Right lobe of liver (tissue), 4 donors: ENCODE measurements at regions not wholly inside any gene's neighbourhood (a gene's known extent, or its start where the extent isn't known, plus 50 kb on each side); places are given as distances from the start of the nearest gene placed in this dataset.

Experiments used
- POLR2A ChIP-seq: fragments of 450-650 bp; IDR thresholded peaks from one replicate; pipeline ENCODE4 v1.6.1; 2017; ENCODE audit warnings: antibody characterized with exemption, mild to moderate bottlenecking
- TF ChIP-seq, protein P1 (sequence below), 4 donors: fragments of 200-600 bp in 3 of 4; fragments of 450-650 bp in 1 of 4; IDR thresholded peaks; one replicate each; pipeline versions ENCODE4 v1.5.1 to v1.8.0; 2016 to 2022; ENCODE audit warnings: antibody characterized with exemption in 4 of 4, mild to moderate bottlenecking in 2 of 4
- donor health status: DM: no; HTN: no; CAD: no.
- donor health status: DM: no; HTN: no; CAD: no.
- donor health status: DM: no; HTN: yes; CAD: no.

DNA sequence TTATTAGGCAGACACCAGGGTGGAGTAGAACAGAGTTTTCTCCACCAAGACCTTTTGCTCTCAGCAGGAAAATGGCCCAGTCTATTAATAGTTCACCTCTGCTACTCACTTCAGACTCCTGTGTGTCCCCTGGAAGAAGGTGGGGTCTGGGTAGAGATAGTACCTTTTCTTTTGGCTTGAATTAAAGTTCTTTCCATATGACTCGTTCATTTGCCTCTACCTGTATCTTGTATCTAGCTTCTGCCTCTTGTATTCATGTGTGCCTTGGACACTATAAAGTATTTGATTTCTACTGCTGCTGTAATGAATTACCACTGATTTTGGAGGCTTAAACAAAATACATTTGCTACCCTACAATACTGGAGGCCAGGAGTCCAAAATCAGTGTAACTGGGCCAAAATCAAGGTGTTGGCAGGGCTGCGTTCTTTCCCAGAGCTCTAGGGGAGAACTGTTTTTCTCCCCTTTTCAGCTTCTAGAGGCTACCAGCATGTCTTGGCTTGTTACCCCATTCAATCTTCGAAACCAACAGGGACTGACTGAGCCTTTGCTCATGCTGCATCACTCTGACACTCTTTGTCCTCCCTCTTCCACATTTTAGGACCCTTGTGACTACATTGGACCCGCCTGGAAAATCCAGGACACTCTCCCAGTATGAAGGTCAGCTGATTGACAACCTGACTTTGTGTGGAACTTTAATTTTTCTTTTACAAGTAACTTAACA is 155.6 kb upstream of the PRSS58 start:
- no peak for TF ChIP-seq POLR2A
- TF ChIP-seq, protein P1, sequence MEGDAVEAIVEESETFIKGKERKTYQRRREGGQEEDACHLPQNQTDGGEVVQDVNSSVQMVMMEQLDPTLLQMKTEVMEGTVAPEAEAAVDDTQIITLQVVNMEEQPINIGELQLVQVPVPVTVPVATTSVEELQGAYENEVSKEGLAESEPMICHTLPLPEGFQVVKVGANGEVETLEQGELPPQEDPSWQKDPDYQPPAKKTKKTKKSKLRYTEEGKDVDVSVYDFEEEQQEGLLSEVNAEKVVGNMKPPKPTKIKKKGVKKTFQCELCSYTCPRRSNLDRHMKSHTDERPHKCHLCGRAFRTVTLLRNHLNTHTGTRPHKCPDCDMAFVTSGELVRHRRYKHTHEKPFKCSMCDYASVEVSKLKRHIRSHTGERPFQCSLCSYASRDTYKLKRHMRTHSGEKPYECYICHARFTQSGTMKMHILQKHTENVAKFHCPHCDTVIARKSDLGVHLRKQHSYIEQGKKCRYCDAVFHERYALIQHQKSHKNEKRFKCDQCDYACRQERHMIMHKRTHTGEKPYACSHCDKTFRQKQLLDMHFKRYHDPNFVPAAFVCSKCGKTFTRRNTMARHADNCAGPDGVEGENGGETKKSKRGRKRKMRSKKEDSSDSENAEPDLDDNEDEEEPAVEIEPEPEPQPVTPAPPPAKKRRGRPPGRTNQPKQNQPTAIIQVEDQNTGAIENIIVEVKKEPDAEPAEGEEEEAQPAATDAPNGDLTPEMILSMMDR (IDR thresholded peaks at IDR 0.05) = no peak
